Neural crest cell (in vitro differentiated cells): ENCODE measurements at regions not wholly inside any gene's neighbourhood (a gene's known extent, or its start where the extent isn't known, plus 50 kb on each side); places are given as distances from the start of the nearest gene placed in this dataset.

Source experiments
- DNase-seq: peaks from one replicate; pipeline ENCODE4 v3.0.0; 2021; ENCODE audit warnings: low read depth, mixed read lengths, low spot score
- H3K27ac Mint-ChIP-seq: one replicate; pipeline ENCODE4 v1.8.0; 2021; ENCODE audit warnings: mild to moderate bottlenecking, mixed read lengths; ENCODE audit not compliant: unreplicated experiment
- H3K27me3 Mint-ChIP-seq: 2 replicates; pipeline ENCODE4 v1.8.0; 2021; ENCODE audit warnings: low read depth, mild to moderate bottlenecking, mixed read lengths
- H3K36me3 Mint-ChIP-seq: 2 replicates; pipeline ENCODE4 v1.8.0; 2021; ENCODE audit warnings: low read depth, mild to moderate bottlenecking, mixed read lengths
- H3K4me1 Mint-ChIP-seq: 2 replicates; pipeline ENCODE4 v1.8.0; 2021; ENCODE audit warnings: mixed read lengths
- H3K4me3 Mint-ChIP-seq: one replicate; pipeline ENCODE4 v1.8.0; 2021; ENCODE audit warnings: mild to moderate bottlenecking, mixed read lengths
- H3K9me3 Mint-ChIP-seq: 2 replicates; pipeline ENCODE4 v1.8.0; 2021; ENCODE audit warnings: mixed read lengths
- CTCF ChIP-seq: fragments of 200-600 bp; sonication (generic); conservative IDR thresholded peaks from 2 replicates; pipeline ENCODE4 v1.5.0; 2021; ENCODE audit warnings: antibody characterized with exemption, mild to moderate bottlenecking

GRCh38 chr17:72212041-72212440 lies 91.2 kb downstream of the SOX9 start:
- H3K9me3 Mint-ChIP-seq: peaks cover 2% of the 10 kb centered on the region
- H3K36me3 Mint-ChIP-seq: no peaks in the 10 kb centered on the region

GRCh38 chr17:72215490-72215889 lies 94.7 kb downstream of the SOX9 start:
- Mint-ChIP-seq H3K9me3 (peaks cover 2% of the 10 kb centered on the region), H3K27ac (no peak overlapping the region), H3K4me1 (peaks cover 26% of the 10 kb centered on the region), H3K4me3 (no peak overlapping the region), H3K27me3 (peaks cover 32% of the 10 kb centered on the region), H3K36me3 (no peaks in the 10 kb centered on the region)
- DNase-seq: no peak
- no peak for TF ChIP-seq CTCF

More at GRCh38 chr17:72212041-72212440, 91.2 kb downstream of the SOX9 start:
- Mint-ChIP-seq H3K4me1 (peaks cover 5% of the 10 kb centered on the region), H3K4me3 (no peak overlapping the region), H3K27me3 (peaks cover 4% of the 10 kb centered on the region), H3K27ac (no peak overlapping the region)
- TF ChIP-seq CTCF: no peak
- no peak for DNase-seq

- Mint-ChIP-seq H3K9me3 (peaks cover 2% of the 10 kb centered on the region), H3K27me3 (peaks cover 37% of the 10 kb centered on the region), H3K4me1 (peaks cover 30% of the 10 kb centered on the region), H3K27ac (no peak overlapping the region), H3K36me3 (no peaks in the 10 kb centered on the region), H3K4me3 (no peak overlapping the region)
- no peak for DNase-seq
- no peak for TF ChIP-seq CTCF
Measured at GRCh38 chr17:72215928-72216327, 95.1 kb downstream of the SOX9 start.

GRCh38 chr17:72219137-72219823 lies 98.5 kb downstream of the SOX9 start:
- peak overlapping the region; percentile 89 for H3K4me3 Mint-ChIP-seq
- no peaks in the 10 kb centered on the region for H3K9me3 Mint-ChIP-seq
- peaks cover 37% of the 10 kb centered on the region for H3K4me1 Mint-ChIP-seq
- DNase-seq: peak; percentile 39
- peaks cover 51% of the 10 kb centered on the region for H3K27me3 Mint-ChIP-seq
- no peaks in the 10 kb centered on the region for H3K36me3 Mint-ChIP-seq
- no peak for TF ChIP-seq CTCF
- H3K27ac Mint-ChIP-seq: peak overlapping the region; percentile 39

GRCh38 chr17:72219824-72220493 lies 99.1 kb downstream of the SOX9 start:
- DNase-seq: no peak
- peaks cover 37% of the 10 kb centered on the region for H3K4me1 Mint-ChIP-seq
- peak overlapping the region; percentile 89 for H3K4me3 Mint-ChIP-seq
- no peak for TF ChIP-seq CTCF
- peak overlapping the region; percentile 39 for H3K27ac Mint-ChIP-seq
- peaks cover 51% of the 10 kb centered on the region for H3K27me3 Mint-ChIP-seq
- H3K36me3 Mint-ChIP-seq: no peaks in the 10 kb centered on the region
- no peaks in the 10 kb centered on the region for H3K9me3 Mint-ChIP-seq
